HG02884 (cell line): ENCODE measurements at regions not wholly inside any gene's neighbourhood (a gene's known extent, or its start where the extent isn't known, plus 50 kb on each side); places are given as distances from the start of the nearest gene placed in this dataset.
"Not testable (repeated sequence)": the region's sequence is repeated elsewhere in the genome, so short reads cannot be mapped to it uniquely, and the experiment has no call there.

Experiments
- ATAC-seq: cut with Tn5 transposase; IDR thresholded peaks from one replicate; pipeline ENCODE4 v1.9.1; 2021; ENCODE audit warnings: mild to moderate bottlenecking, moderate library complexity; ENCODE audit not compliant: unreplicated experiment

- ATAC-seq, result no peak
Measured at GRCh38 chr14:58730792-58731464, 93.2 kb downstream of the DACT1 start.

GRCh38 chr14:58731465-58732293 lies 93.9 kb downstream of the DACT1 start:
- no peak for ATAC-seq

GRCh38 chr14:58732387-58732786 lies 94.6 kb downstream of the DACT1 start:
- ATAC-seq, result no peak

DNA sequence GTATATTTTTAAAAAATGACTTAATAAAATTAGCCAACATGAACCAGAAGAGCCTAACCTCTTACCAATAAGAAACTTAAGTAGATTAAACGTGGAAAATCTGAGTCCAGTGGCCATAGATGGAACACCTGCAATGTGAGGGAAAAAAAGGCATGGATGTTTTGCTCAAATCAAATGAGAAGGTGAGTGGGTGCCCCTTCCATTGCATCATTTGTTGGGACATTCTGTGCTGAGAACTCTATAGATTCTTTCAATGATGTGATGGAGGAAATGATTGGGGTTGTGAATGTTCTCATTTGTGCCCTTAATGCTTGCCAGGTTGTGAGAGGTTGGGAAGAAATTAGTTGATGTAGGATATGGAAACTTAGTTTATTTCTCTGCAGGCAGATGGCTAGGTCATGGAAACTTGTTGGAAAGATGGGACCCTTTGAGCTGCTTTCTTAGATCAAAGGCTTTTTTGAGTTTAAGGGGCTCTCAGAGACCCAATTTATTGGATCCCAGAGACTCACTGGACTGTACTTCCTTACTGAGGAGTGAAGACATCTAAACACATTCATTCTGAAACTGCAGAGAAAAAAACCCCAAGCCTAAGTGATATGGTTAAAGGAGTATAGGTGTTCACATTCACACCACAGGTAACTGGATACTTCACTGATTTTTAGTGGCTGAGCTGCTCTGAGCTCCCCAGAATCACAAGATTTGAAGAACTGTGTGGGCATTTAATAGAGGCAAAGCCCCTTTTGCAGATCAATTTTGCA lies 95.9 kb downstream of the DACT1 start:
- no peak for ATAC-seq

DNA sequence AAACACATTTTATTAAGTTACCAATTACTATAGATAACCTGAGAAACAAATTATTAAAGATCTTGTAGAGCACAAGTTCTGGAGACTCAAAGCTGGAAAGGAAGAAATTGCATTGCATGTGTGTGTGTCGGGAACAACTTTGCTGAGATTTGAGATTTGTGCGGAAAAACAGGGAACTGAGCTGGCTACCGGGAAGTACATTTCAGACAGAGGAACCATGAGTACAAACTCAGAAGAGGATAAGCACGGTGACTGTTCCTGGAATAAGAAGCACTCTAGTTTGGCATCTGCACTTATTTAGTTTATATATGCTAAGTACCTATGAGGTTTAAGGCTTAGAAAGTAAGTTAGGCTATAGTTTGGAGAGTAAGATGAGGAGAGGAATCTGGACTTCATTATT lies 97.8 kb downstream of the DACT1 start:
- ATAC-seq, result no peak

DNA sequence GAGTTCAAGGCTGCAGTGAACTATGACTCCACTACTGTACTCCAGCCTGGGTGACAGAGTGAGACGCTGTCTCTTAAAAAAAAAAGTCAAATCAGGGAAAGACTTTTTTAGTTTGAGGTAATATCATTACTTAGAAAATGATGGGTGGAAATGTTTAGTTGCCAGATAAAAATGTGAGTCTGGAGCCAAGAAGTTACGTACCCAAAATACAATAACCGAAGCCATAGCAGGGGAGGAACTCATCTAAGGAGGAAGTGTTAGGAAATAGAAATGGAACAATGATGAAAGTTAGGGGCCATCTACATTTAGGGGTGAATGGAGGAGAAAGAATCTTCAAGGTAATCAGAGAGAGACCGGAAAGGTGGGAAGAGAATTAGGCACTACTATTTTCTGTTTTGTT lies 98.8 kb downstream of the DACT1 start:
- ATAC-seq, result no peak

DNA sequence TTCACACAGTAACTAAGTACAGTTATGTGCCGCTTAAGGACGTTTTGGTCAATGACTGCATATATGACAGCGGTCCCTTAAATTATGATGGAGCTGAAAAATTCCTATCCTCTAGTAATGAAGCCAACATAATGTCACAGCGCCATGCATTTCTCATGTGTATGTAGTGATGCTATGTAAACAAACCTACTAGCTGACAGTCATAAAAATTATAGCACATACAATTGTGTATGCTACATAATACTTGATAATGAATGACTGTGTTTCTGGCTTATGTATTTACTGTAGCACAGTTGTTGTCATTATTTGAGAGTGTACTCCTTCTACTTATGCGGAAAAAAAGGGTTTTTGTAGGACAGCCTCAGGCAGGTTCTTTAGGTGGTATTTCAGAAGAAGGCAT lies 99.7 kb downstream of the DACT1 start:
- ATAC-seq, result no peak

- ATAC-seq, result no peak
Measured at GRCh38 chr14:58738189-58738836, 100.6 kb downstream of the DACT1 start.

GRCh38 chr14:58738876-58739275 lies 101.1 kb downstream of the DACT1 start:
- ATAC-seq, result no peak

DNA sequence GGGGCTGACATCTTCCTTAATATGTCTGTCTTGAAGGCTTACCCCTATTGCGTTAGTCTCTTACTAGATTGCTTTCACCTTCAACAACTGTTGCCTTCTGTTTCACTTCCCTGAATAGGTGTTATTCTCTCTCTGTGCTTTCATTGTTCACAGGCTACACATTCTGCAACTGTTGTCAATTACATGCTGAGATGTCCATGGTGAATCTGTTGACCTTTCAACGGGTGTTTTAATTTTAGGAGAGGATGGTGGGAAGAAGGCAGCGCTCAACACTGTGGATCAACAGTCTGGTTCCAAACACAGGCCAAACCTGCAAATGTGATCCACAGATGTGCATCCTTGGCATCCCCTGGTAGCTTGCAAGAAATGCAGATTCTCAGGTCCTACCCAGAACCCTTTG lies 101.9 kb downstream of the DACT1 start:
- no peak for ATAC-seq

DNA sequence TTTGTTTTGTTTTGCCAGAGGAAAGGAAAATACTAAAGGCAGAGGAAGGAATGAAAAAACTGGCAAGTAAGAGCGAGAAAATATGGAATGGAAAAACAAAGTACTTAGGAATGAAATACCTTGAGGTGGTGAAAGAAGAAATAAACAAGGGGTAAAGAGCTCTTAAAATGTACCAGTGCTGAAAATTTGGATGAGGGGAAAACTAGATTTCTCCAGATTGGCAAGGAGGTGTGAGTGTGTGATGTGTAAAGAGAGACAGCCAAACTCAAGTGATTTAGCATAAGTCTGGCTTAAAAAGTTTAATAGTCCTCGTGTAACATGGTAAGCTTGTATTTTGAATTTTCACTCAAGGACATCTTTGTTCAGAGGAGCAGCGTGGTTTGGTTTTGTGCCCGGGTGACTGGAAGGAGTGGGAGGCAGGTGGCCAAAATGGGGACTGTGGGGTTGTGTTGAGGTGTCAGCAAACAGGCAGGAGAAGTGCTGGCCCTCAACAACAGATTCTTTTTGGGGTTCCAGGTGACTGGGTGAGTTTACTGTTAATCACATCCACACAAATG lies 102.7 kb downstream of the DACT1 start:
- ATAC-seq, result no peak

GRCh38 chr14:58744801-58745394 lies 107.1 kb downstream of the DACT1 start:
- no peak for ATAC-seq

- ATAC-seq, result no peak
Measured at GRCh38 chr14:58746261-58746660, 108.5 kb downstream of the DACT1 start.

DNA sequence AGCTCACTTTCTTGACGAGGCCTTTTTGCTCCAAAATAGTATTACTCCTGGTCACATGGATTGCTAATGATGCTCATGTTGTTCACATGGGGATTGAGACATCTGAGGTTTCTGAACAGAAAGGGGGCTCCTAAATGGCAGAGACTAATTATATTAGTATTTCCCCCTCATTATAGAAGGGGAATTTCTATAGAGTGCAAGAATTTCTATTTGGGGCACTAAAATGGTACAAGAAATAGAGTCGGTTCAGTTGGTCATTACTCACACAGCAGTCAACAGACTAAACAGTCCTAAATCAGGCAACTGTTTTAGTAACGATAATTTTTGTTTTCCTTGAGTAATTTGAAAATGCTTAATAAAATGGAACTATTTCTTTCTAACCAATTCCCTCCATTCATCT lies 108.9 kb downstream of the DACT1 start:
- ATAC-seq, result no peak

DNA sequence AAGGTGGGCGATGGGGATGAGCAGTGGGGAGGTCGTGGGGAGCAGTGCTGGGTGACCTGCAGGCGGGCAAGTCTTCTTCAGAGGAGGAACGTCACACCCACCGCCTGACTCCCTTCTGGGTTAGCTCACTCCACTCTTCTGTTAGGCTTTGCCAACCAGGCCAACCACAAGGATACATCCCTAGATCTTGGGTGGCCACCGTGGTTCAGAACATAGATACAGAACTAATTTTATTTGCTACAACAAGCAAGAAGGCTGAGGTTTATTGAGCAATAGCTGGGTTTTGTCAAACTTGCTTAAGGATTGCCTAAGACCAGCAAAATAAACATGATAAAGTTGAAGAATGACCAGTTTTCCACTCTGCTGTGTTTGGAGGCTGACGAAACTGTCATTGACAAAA lies 109.4 kb downstream of the DACT1 start:
- ATAC-seq, result no peak

- not testable (repeated sequence) for ATAC-seq
Measured at GRCh38 chr14:58748251-58748650, 110.5 kb downstream of the DACT1 start.

DNA sequence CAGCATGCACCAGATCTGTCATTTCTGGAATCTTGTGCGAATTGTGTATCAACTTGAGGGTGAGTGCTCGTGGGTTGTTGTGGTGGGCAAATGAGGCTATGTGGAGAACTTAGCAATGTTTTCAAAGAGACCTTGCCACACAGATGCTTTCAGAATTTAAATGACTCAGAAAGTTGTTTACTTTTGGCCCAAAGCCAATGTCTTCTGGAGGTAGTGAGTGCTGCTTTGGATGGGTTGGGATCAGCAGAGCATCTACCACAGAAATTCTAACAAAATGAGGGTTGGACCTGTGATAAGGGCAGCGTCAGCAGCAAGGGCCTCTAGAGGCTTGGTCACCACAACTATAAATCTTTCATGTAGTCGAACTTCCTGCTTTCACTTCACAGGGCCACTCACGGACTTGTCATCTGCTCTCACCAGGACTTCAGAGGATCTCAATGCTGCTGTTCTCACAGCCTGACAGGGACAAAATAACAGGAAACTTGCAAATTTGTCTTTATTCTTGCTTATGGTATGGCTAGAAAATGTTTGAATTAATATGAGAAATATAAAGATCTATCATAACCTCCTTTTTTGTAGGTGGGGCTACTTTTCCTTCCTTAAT lies 111.4 kb downstream of the DACT1 start:
- ATAC-seq, result peak; percentile 81

DNA sequence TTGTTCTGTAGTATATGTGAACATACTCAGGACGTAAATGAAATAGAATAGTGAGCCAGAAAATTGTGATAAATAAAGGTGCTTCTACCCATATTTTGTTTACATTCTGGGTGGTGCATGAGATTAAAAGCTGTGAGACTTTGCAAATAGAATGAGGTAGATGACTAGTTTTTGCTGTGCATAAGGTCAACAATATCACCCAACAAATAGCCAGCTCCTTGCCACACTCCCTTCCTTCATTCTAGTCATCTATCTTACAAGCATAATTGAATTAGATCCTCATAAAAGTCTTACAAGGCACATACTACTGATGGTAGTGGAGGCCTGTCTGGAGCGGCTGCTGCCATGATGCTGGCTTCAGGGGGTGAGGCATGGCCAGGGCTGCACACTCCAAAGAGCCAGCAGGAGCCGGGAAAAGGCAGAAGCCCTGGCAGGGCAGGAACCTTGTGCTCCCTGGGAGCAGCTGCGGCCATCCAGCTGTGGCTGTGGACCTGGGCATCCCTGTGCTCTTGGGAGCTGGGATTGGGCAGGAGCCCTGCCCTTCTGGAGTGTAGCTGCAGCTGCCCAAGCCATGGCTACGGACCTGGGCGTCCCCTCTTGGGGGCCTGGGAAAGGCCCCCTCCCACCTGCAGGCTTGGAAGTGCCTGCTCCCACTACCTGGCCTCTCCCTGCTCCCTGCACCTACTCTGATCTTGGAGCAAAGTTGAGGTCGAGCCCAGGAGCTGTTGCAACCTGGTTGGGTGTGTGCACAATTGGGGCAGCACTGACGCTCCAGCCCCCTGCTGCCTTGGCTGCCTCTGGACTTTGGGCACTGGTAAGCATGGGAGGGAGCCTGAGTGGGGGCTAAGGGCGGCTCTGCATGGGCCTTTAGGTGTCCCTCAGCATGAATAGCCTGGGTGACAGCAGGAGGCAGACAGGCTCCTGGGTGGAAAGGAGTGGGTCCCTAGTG lies 112.8 kb downstream of the DACT1 start:
- ATAC-seq, result no peak

- no peak for ATAC-seq
Measured at GRCh38 chr14:58751788-58752187, 114.0 kb downstream of the DACT1 start.
